ENCODE measurements at regions not wholly inside any gene's neighbourhood (a gene's known extent, or its start where the extent isn't known, plus 50 kb on each side); places are given as distances from the start of the nearest gene placed in this dataset.

DNA sequence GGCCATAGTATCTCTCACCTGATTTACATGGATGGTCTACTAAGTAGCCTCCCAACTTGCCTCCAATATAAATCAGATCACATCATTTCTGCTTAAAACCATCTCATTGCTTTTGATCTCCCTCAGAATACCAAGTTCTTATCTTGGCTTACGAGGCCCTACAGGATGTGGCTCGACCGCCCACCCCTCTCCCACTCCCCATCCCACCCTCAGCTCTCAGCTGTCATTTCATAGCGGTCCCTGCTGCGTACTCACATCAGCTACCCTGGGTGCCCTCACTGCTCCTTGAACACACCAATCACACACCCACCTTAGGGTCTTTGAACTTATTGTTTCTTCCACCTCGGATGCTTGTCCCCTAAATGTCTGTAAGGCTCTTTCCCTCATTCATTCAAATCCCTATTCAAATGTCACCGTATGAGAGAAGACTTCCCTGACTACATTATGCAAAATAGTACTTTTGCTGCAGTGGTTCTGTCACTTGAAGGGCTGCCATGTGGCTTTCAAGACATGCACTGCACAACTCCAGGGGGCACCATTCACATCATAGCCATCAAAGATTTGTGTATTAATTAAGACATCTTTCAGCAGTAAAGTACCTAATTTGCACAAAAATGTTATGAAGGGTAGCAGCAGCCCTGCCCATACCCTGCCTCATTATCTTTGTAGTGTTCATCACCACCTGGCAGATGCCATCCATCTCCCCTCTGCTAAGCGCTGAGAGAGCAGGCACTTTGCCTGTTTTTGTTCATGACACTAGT, 171.1 kb downstream of the ENC1 start:
- no peak for DNase-seq (ENCODE audit: low spot score, unreplicated experiment)
- Mint-ChIP-seq H3K36me3 (ENCODE audit: insufficient read depth) (no peaks in the 10 kb centered on the region), H3K9me3 (ENCODE audit: low read depth) (peaks cover 4% of the 10 kb centered on the region), H3K27ac (no peak overlapping the region), H3K4me1 (ENCODE audit: low read depth) (peaks cover 1% of the 10 kb centered on the region), H3K27me3 (no peaks in the 10 kb centered on the region), H3K4me3 (ENCODE audit: low read depth) (no peak overlapping the region)
- TF ChIP-seq, protein P1, sequence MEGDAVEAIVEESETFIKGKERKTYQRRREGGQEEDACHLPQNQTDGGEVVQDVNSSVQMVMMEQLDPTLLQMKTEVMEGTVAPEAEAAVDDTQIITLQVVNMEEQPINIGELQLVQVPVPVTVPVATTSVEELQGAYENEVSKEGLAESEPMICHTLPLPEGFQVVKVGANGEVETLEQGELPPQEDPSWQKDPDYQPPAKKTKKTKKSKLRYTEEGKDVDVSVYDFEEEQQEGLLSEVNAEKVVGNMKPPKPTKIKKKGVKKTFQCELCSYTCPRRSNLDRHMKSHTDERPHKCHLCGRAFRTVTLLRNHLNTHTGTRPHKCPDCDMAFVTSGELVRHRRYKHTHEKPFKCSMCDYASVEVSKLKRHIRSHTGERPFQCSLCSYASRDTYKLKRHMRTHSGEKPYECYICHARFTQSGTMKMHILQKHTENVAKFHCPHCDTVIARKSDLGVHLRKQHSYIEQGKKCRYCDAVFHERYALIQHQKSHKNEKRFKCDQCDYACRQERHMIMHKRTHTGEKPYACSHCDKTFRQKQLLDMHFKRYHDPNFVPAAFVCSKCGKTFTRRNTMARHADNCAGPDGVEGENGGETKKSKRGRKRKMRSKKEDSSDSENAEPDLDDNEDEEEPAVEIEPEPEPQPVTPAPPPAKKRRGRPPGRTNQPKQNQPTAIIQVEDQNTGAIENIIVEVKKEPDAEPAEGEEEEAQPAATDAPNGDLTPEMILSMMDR (IDR thresholded peaks at IDR 0.05; ENCODE audit: unreplicated experiment) = no peak

DNA sequence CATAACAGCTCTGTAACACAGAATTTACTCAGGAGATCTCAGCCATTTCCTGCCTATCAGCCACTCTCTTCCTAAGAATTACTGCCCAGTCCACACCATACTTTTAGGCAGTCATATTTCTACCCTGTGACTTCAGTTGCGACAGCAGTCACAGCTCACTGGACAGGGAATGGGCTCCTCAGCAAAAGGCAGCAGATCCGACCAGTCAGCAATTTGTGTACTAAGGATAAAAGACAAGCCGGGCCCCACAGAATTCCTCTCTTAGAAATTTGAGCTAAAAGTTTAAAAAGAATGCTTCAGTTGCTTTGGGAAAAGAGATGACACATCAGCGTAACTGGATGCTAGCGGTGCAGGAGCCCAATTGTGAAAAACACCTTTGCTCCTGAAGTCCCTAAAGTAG, 172.1 kb downstream of the ENC1 start:
- Mint-ChIP-seq H3K4me3 (ENCODE audit: low read depth) (no peak overlapping the region), H3K36me3 (ENCODE audit: insufficient read depth) (no peaks in the 10 kb centered on the region), H3K27me3 (no peaks in the 10 kb centered on the region), H3K9me3 (ENCODE audit: low read depth) (peaks cover 4% of the 10 kb centered on the region), H3K27ac (no peak overlapping the region), H3K4me1 (ENCODE audit: low read depth) (peaks cover 1% of the 10 kb centered on the region)
- TF ChIP-seq, protein P1 (IDR thresholded peaks at IDR 0.05; ENCODE audit: unreplicated experiment) = no peak
- DNase-seq (ENCODE audit: low spot score, unreplicated experiment) = no peak

DNA sequence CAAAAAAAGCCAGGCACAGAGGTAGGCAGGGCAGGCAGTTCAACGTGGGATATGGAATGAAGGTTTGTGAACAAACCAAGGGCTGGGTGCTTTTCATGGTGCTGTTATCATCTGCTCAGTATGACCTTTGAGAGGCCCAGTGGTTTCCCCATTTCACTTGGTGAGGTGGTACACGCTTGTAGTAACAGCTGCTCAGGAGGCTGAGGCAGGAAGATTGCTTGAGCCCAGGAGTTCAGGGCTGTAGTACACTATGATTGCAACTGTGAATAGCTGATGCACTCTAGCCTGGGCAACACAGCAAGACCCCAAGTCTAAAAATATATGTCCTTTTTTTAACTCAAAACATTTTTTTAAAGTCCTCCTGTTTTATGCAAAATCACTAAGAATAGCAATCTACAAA, 174.8 kb downstream of the ENC1 start:
- Mint-ChIP-seq H3K27ac (no peak overlapping the region), H3K9me3 (ENCODE audit: low read depth) (peaks cover 4% of the 10 kb centered on the region), H3K36me3 (ENCODE audit: insufficient read depth) (no peaks in the 10 kb centered on the region), H3K4me3 (ENCODE audit: low read depth) (no peak overlapping the region), H3K27me3 (no peaks in the 10 kb centered on the region), H3K4me1 (ENCODE audit: low read depth) (peaks cover 1% of the 10 kb centered on the region)
- no peak for DNase-seq (ENCODE audit: low spot score, unreplicated experiment)
- TF ChIP-seq, protein P1 (IDR thresholded peaks at IDR 0.05; ENCODE audit: unreplicated experiment) = no peak

DNA sequence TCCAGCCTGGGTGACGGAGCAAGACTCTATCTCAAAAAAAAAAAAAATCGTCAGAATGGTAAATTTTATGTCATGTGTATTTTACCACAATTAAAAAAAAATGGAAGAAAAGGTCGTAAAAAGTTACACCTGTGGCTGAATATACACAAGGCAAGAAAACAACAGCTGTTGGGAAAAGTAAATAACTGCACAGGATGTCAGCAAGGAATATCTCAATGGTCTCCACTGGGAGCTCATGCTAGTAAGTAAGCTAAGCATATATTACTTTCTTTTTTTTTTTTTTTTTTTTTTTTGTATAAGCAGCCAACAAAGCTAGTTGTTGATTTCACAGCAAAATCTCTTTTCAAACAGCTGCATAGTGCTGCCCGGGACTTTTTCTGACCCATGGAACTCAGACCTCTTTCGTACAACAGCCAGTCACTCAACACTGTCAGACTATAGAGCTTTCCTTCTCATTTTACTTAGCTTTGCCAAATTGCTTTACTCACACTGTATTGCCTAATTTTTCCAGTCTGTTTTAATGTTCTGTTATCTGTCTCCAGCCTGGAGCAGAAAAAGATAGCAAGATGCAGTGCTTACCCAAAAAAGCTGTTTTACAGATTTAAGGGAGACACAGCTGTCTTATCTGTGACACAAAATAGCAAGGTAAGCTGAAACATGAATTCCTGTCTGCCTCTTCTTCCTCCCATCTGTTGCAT, 175.9 kb downstream of the ENC1 start:
- H3K4me1 Mint-ChIP-seq (ENCODE audit: low read depth) = peaks cover 1% of the 10 kb centered on the region
- H3K4me3 Mint-ChIP-seq (ENCODE audit: low read depth) = no peak overlapping the region
- no peak for DNase-seq (ENCODE audit: low spot score, unreplicated experiment)
- H3K27ac Mint-ChIP-seq = no peak overlapping the region
- no peaks in the 10 kb centered on the region for H3K36me3 Mint-ChIP-seq (ENCODE audit: insufficient read depth)
- peaks cover 4% of the 10 kb centered on the region for H3K9me3 Mint-ChIP-seq (ENCODE audit: low read depth)
- TF ChIP-seq, protein P1 (IDR thresholded peaks at IDR 0.05; ENCODE audit: unreplicated experiment) = no peak
- no peaks in the 10 kb centered on the region for H3K27me3 Mint-ChIP-seq

DNA sequence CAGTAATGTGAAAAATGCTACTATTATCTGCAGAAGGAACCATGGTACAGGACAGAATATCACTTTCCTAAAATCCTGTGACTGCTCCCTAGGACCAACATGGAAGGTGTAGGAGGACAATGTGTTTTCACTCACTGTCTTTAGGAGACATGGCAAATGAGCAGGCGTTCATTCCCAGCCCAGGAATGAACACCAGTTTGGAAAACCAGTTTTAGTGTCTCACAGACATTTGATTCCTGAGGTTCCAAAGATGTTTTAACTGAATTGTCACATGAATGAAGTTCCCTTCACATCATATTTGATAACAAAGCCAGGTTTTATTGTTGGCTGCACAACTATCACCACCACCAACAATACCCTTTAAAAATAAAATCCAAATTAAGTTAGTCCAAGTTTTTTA, 178.2 kb downstream of the ENC1 start:
- DNase-seq (ENCODE audit: low spot score, unreplicated experiment) = no peak
- no peak overlapping the region for H3K4me3 Mint-ChIP-seq (ENCODE audit: low read depth)
- no peaks in the 10 kb centered on the region for H3K36me3 Mint-ChIP-seq (ENCODE audit: insufficient read depth)
- no peaks in the 10 kb centered on the region for H3K27me3 Mint-ChIP-seq
- TF ChIP-seq, protein P1 (IDR thresholded peaks at IDR 0.05; ENCODE audit: unreplicated experiment) = no peak
- no peak overlapping the region for H3K27ac Mint-ChIP-seq
- peaks cover 1% of the 10 kb centered on the region for H3K4me1 Mint-ChIP-seq (ENCODE audit: low read depth)
- no peaks in the 10 kb centered on the region for H3K9me3 Mint-ChIP-seq (ENCODE audit: low read depth)
